ENCODE measurements at regions not wholly inside any gene's neighbourhood (a gene's known extent, or its start where the extent isn't known, plus 50 kb on each side); places are given as distances from the start of the nearest gene placed in this dataset.

- no peak for TF ChIP-seq CTCF (IDR thresholded peaks at IDR 0.05)
- no peak for TF ChIP-seq EZH2 (IDR thresholded peaks at IDR 0.05; ENCODE audit: borderline replicate concordance, insufficient read depth, low read depth, low read length, poor library complexity, severe bottlenecking)
- no peak for ATAC-seq (ENCODE audit: low read depth)
- no peaks in the 10 kb centered on the region for H3K4me1 Mint-ChIP-seq
- H2AFZ ChIP-seq (ENCODE audit: insufficient read depth, low read depth, low read length, poor library complexity, severe bottlenecking): no peak overlapping the region
- H4K20me1 ChIP-seq (ENCODE audit: control insufficient read depth, insufficient read depth, low read length, poor library complexity, severe bottlenecking): no peaks in the 10 kb centered on the region
- no peak overlapping the region for H3K9ac ChIP-seq (ENCODE audit: low read length)
- H3K79me2 ChIP-seq (ENCODE audit: control insufficient read depth, insufficient read depth, low read length): no peaks in the 10 kb centered on the region
- H3K9me3 Mint-ChIP-seq (ENCODE audit: insufficient read depth): peaks cover 2% of the 10 kb centered on the region
- H3K4me1 ChIP-seq (ENCODE audit: control insufficient read depth in 2 of 2, insufficient read depth in 2 of 2, low read length in 2 of 2): no peaks in the 10 kb centered on the region
- no peak overlapping the region for H3K27ac Mint-ChIP-seq
- POLR2A ChIA-PET: no interaction called here
- CTCF ChIA-PET: no interaction called here
- H3K4me3 ChIP-seq (ENCODE audit: control extremely low read depth in 1 of 5, extremely low read depth in 1 of 5, insufficient read depth in 1 of 5, low read depth in 2 of 5, low read length in 4 of 5): no peak overlapping the region
- H3K27me3 ChIP-seq (replicated peaks in 1 of 4; ENCODE audit: control extremely low read depth in 1 of 4, control insufficient read depth in 3 of 4, insufficient read depth in 4 of 4, low read length in 3 of 4): no peaks in the 10 kb centered on the region
- no peak for DNase-seq
- peaks cover 0 to 13% (median 0%) of the 10 kb centered on the region in 3 donors for H3K9me3 ChIP-seq (ENCODE audit: control extremely low read depth in 1 of 3, control insufficient read depth in 2 of 3, insufficient read depth in 1 of 3, low read length in 2 of 3)
- no peak overlapping the region for H3K4me2 ChIP-seq (replicated peaks; ENCODE audit: low read depth, low read length, poor library complexity, severe bottlenecking)
- no peak overlapping the region for H3K27ac ChIP-seq (ENCODE audit: low read length in 2 of 2)
- H3K4me3 Mint-ChIP-seq: no peak overlapping the region
- H3K27me3 Mint-ChIP-seq: no peaks in the 10 kb centered on the region
- 81% methylated on average over 3 of the region's 5 CpGs for WGBS (ENCODE audit: insufficient coverage)
- intact Hi-C loops (cut with micrococcal nuclease): no loop called here
- H3K36me3 ChIP-seq (replicated peaks in 1 of 2; ENCODE audit: control extremely low read depth in 1 of 2, control insufficient read depth in 1 of 2, extremely low read depth in 1 of 2, insufficient read depth in 2 of 2, low read length in 1 of 2): no peaks in the 10 kb centered on the region
Measured at GRCh38 chr16:8299635-8300034, 290.7 kb downstream of the TMEM114 start.

GRCh38 chr16:8295513-8296237, 294.6 kb downstream of the TMEM114 start:
- DNase-seq (no peak), ATAC-seq (ENCODE audit: low read depth) (no peak)
- TF ChIP-seq CTCF (IDR thresholded peaks at IDR 0.05): no peak
- no peak for TF ChIP-seq EZH2 (IDR thresholded peaks at IDR 0.05; ENCODE audit: borderline replicate concordance, insufficient read depth, low read depth, low read length, poor library complexity, severe bottlenecking)
- H3K4me3 ChIP-seq (ENCODE audit: control extremely low read depth in 1 of 5, extremely low read depth in 1 of 5, insufficient read depth in 1 of 5, low read depth in 2 of 5, low read length in 4 of 5): no peak overlapping the region
- H3K27me3 ChIP-seq (replicated peaks in 1 of 4; ENCODE audit: control extremely low read depth in 1 of 4, control insufficient read depth in 3 of 4, insufficient read depth in 4 of 4, low read length in 3 of 4): no peaks in the 10 kb centered on the region
- peaks cover 2% of the 10 kb centered on the region for H3K9me3 Mint-ChIP-seq (ENCODE audit: insufficient read depth)
- H3K4me2 ChIP-seq (replicated peaks; ENCODE audit: low read depth, low read length, poor library complexity, severe bottlenecking): no peak overlapping the region
- WGBS (ENCODE audit: insufficient coverage): 92% methylated on average over 9 of the region's 11 CpGs
- H4K20me1 ChIP-seq (ENCODE audit: control insufficient read depth, insufficient read depth, low read length, poor library complexity, severe bottlenecking): no peaks in the 10 kb centered on the region
- H3K4me3 Mint-ChIP-seq: no peak overlapping the region
- H3K79me2 ChIP-seq (ENCODE audit: control insufficient read depth, insufficient read depth, low read length): no peaks in the 10 kb centered on the region
- peaks cover 0 to 14% (median 0%) of the 10 kb centered on the region in 3 donors for H3K9me3 ChIP-seq (ENCODE audit: control extremely low read depth in 1 of 3, control insufficient read depth in 2 of 3, insufficient read depth in 1 of 3, low read length in 2 of 3)
- no peaks in the 10 kb centered on the region for H3K4me1 Mint-ChIP-seq
- no peaks in the 10 kb centered on the region for H3K27me3 Mint-ChIP-seq
- no peaks in the 10 kb centered on the region for H3K4me1 ChIP-seq (ENCODE audit: control insufficient read depth in 2 of 2, insufficient read depth in 2 of 2, low read length in 2 of 2)
- H3K9ac ChIP-seq (ENCODE audit: low read length): no peak overlapping the region
- no peaks in the 10 kb centered on the region for H3K36me3 ChIP-seq (replicated peaks in 1 of 2; ENCODE audit: control extremely low read depth in 1 of 2, control insufficient read depth in 1 of 2, extremely low read depth in 1 of 2, insufficient read depth in 2 of 2, low read length in 1 of 2)
- intact Hi-C loops (cut with micrococcal nuclease): no loop called here
- ChIA-PET CTCF (no interaction called here), POLR2A (no interaction called here)
- H2AFZ ChIP-seq (ENCODE audit: insufficient read depth, low read depth, low read length, poor library complexity, severe bottlenecking): no peak overlapping the region
- no peak overlapping the region for H3K27ac Mint-ChIP-seq
- H3K27ac ChIP-seq (ENCODE audit: low read length in 2 of 2): no peak overlapping the region
